AG04450 (cell line): ENCODE measurements at regions not wholly inside any gene's neighbourhood (a gene's known extent, or its start where the extent isn't known, plus 50 kb on each side); places are given as distances from the start of the nearest gene placed in this dataset.

Source experiments
- CTCF ChIA-PET: fragments of 300-600, 350-600 bp; formaldehyde crosslinking; extraction: SDS; loops from one replicate; lab custom pipeline; 2022; ENCODE audit warnings: antibody characterized with exemption, inconsistent platforms; lab: Charles Lee
- POLR2A ChIA-PET: fragments of 350-600 bp; formaldehyde crosslinking; extraction: SDS; loops from one replicate; lab custom pipeline; 2021; ENCODE audit warnings: antibody characterized with exemption, inconsistent platforms; lab: Yijun Ruan, JAX
- DNase-seq: peaks from one replicate; pipeline ENCODE4 v3.0.0-alpha.2; 2011; ENCODE audit warnings: low read depth, low spot score
- H3K27ac ChIP-seq: one replicate; pipeline ENCODE4 v1.5.1; 2012; ENCODE audit warnings: low read depth, low read length, control low read depth
- H3K27me3 ChIP-seq: one replicate; pipeline ENCODE4 v1.6.0; 2012; ENCODE audit warnings: low read length; ENCODE audit not compliant: control insufficient read depth, insufficient read depth
- H3K4me3 ChIP-seq: 2 replicates; pipeline ENCODE4 v1.5.1; 2011; ENCODE audit warnings: mild to moderate bottlenecking, low read depth, low read length, control low read depth
- H3K9me3 ChIP-seq: 2 replicates; pipeline ENCODE4 v1.5.1; 2012; ENCODE audit warnings: low read length; ENCODE audit not compliant: control insufficient read depth, insufficient read depth
- TF ChIP-seq, protein P1 (sequence below): IDR thresholded peaks from 2 replicates; pipeline ENCODE4 v1.5.1; 2011; ENCODE audit warnings: low read depth, low read length, control low read depth, inconsistent platforms

DNA sequence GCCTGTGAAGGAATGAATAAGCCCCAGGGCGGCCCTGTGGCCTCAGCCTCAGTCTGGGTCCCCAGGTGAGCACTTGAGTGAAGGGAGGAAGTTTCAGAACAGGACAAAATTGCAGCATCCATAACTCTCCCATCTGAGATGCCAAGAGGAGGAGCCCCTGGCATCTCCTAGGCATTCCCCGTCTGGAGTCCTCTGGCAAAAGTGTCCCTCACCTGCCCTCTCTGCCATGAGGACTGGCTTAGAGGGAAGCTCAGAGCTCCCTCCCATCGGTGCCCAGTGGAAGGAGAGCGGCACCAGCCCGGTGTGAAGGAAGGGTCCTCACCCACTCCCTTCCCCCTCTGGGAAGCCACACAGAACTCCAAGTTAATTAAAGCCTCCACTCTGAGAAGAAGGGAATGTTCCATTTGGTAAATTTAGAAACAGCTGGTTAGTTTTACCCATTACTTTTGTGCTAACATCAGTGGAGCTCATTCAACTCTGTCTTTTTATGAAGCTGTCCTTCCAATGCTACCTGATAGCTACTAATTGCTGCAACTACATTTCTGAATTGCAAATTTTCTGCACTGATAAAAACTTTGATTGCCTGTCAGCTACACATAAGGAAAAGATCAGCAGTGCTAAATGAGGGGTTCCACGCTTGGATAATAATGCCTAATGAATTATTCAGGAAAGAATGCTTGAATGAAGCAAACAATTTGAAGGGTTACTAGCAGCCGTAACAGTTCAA, 123.3 kb upstream of the RCN1 start:
- DNase-seq, result no peak
- TF ChIP-seq, protein P1, sequence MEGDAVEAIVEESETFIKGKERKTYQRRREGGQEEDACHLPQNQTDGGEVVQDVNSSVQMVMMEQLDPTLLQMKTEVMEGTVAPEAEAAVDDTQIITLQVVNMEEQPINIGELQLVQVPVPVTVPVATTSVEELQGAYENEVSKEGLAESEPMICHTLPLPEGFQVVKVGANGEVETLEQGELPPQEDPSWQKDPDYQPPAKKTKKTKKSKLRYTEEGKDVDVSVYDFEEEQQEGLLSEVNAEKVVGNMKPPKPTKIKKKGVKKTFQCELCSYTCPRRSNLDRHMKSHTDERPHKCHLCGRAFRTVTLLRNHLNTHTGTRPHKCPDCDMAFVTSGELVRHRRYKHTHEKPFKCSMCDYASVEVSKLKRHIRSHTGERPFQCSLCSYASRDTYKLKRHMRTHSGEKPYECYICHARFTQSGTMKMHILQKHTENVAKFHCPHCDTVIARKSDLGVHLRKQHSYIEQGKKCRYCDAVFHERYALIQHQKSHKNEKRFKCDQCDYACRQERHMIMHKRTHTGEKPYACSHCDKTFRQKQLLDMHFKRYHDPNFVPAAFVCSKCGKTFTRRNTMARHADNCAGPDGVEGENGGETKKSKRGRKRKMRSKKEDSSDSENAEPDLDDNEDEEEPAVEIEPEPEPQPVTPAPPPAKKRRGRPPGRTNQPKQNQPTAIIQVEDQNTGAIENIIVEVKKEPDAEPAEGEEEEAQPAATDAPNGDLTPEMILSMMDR, result no peak
- no peak overlapping the region for H3K4me3 ChIP-seq
- no peak overlapping the region for H3K27ac ChIP-seq
- CTCF ChIA-PET, result interaction anchor here (3.9 kb wide), 1 partner anchor 9 kb away, joined by 34 read pairs; no protein-coding TSS in a partner anchor
- H3K27me3 ChIP-seq, result peaks cover 16% of the 10 kb centered on the region
- POLR2A ChIA-PET, result no interaction called here
- no peaks in the 10 kb centered on the region for H3K9me3 ChIP-seq

DNA sequence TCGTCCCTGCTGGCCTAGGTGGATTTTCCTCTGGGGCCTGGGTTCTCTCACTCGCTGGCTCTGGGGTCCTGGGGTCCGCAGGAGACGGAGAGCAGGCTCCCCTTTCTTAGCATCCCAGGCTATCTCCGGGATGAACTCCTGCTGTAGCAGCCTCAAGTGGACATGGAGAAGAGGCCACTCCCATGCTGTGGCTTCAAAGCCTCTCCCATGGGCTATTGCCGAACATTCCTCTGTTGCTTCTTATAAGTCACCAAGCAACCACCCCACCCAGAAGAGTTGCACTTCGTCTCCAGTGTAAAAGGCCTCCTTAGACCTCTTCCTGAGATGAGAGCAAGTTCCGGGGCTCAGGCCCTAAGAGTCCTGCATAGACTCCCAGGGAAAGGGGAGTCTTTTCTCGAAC, 124.0 kb upstream of the RCN1 start:
- no peak overlapping the region for H3K27ac ChIP-seq
- CTCF ChIA-PET, result interaction anchor here (3.9 kb wide), 1 partner anchor 8 kb away, joined by 34 read pairs; no protein-coding TSS in a partner anchor
- TF ChIP-seq, protein P1, result no peak
- POLR2A ChIA-PET, result no interaction called here
- DNase-seq, result no peak
- H3K27me3 ChIP-seq, result peaks cover 16% of the 10 kb centered on the region
- H3K9me3 ChIP-seq, result no peaks in the 10 kb centered on the region
- H3K4me3 ChIP-seq, result no peak overlapping the region

DNA sequence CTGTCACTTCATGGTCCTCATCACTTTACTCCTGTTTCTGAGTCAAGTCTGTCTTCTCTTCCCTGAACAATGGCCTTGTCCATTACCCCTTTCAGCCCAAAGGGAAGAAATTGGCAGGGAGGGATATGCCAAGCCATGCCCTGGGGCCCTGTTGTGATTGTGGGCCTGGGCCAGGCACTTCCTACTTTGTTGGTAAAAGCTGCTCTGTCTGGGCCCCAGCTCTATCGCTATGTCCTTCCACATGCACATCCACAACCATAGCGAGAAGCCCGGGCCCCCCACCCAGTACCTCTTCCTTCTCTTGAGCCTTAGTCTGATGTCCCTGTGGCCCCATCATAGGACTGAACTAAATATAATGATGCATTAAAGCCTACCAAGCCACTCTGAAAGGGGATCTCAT, 126.7 kb upstream of the RCN1 start:
- Histone ChIP-seq H3K27ac (no peak overlapping the region), H3K4me3 (no peak overlapping the region), H3K9me3 (no peaks in the 10 kb centered on the region), H3K27me3 (peaks cover 9% of the 10 kb centered on the region)
- TF ChIP-seq, protein P1, result no peak
- no peak for DNase-seq
- POLR2A ChIA-PET, result no interaction called here
- CTCF ChIA-PET, result no interaction called here

DNA sequence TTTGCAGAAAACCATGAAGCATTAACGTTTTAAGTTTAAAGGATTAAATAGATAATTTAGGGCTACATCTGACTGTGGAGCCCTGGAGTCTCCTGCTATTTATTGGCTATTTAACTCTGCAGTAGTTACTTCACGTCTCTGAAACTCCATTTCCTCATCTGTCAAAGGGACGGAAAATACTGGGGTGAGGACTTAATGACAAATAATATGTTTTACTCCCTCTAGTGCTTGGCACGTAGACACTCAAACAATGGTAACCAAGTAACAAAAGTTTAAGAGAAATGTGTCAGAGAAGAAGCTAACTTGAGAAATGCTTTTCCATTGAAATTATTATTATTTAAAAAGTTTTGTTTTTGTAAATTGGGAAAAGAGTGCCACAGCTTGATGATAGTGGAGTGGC, 130.7 kb upstream of the RCN1 start:
- peaks cover 3% of the 10 kb centered on the region for H3K27me3 ChIP-seq
- no peak overlapping the region for H3K27ac ChIP-seq
- no peak overlapping the region for H3K4me3 ChIP-seq
- TF ChIP-seq, protein P1, result no peak
- H3K9me3 ChIP-seq, result no peaks in the 10 kb centered on the region
- POLR2A ChIA-PET, result no interaction called here
- CTCF ChIA-PET, result interaction anchor here (1.0 to 4.0 kb wide), 5 partner anchors 9 to 452 kb away, joined by 3 to 34 read pairs (median 12); no protein-coding TSS in a partner anchor
- no peak for DNase-seq

GRCh38 chr11:31959716-31960115, 131.2 kb upstream of the RCN1 start:
- Histone ChIP-seq H3K27me3 (peaks cover 3% of the 10 kb centered on the region), H3K9me3 (no peaks in the 10 kb centered on the region), H3K27ac (no peak overlapping the region), H3K4me3 (no peak overlapping the region)
- DNase-seq, result no peak
- ChIA-PET POLR2A (no interaction called here), CTCF (interaction anchor here (1.0 to 4.0 kb wide), 6 partner anchors 9 to 451 kb away, joined by 3 to 34 read pairs (median 12); no protein-coding TSS in a partner anchor)
- TF ChIP-seq, protein P1, result no peak
